DOHH2 (cell line): ENCODE measurements at regions not wholly inside any gene's neighbourhood (a gene's known extent, or its start where the extent isn't known, plus 50 kb on each side); places are given as distances from the start of the nearest gene placed in this dataset.

ENCODE experiments used
- CTCF ChIP-seq: fragments of 200-600 bp; sonication (generic); IDR thresholded peaks from one replicate; pipeline ENCODE4 v1.5.1; 2014; ENCODE audit warnings: antibody characterized with exemption, mild to moderate bottlenecking, low read depth, low read length; ENCODE audit not compliant: poor library complexity, severe bottlenecking
- EZH2phosphoT487 ChIP-seq: fragments of 200-600 bp; sonication (generic); IDR thresholded peaks from 2 replicates; pipeline ENCODE4 v1.6.1; 2017; ENCODE audit warnings: borderline replicate concordance, mild to moderate bottlenecking, antibody characterized with exemption, low read length, moderate library complexity, mixed read lengths

- TF ChIP-seq EZH2phosphoT487 (no peak), CTCF (no peak)
These were observed 1127.4 kb downstream of the RPIA start for GRCh38 chr2:89818873-89819272.
